Endothelial cell of umbilical vein (primary cell): ENCODE measurements at regions not wholly inside any gene's neighbourhood (a gene's known extent, or its start where the extent isn't known, plus 50 kb on each side); places are given as distances from the start of the nearest gene placed in this dataset.

Source experiments
- EZH2 ChIP-seq: IDR thresholded peaks from 2 replicates; pipeline ENCODE4 v1.6.1; 2012; ENCODE audit warnings: borderline replicate concordance, low read depth, mild to moderate bottlenecking, moderate library complexity, low read length, inconsistent platforms; ENCODE audit not compliant: severe bottlenecking
- JUN ChIP-seq: IDR thresholded peaks from 2 replicates; pipeline ENCODE4 v1.6.1; 2011; ENCODE audit warnings: borderline replicate concordance, low read depth; ENCODE audit not compliant: insufficient read length, insufficient read depth
- MYC ChIP-seq: IDR thresholded peaks from one replicate; pipeline ENCODE4 v1.6.1; 2011; ENCODE audit warnings: mild to moderate bottlenecking, low read depth, low read length
- POLR2A ChIP-seq: IDR thresholded peaks from 2 replicates; pipeline ENCODE4 v1.6.1; 2012; ENCODE audit warnings: low read depth, mild to moderate bottlenecking, control low read depth, low read length
- POLR2AphosphoS5 ChIP-seq: IDR thresholded peaks from 2 replicates; pipeline ENCODE4 v1.6.1; 2012; ENCODE audit warnings: low read depth, mild to moderate bottlenecking, control low read depth, low read length, moderate library complexity; ENCODE audit not compliant: insufficient read depth
- TF ChIP-seq, protein P1 (sequence below), 2 donors: IDR thresholded peaks; 1 replicate in 1 of 2; 2 replicates in 1 of 2; pipeline ENCODE4 v1.5.1; 2011; ENCODE audit warnings: low read length in 2 of 2, mild to moderate bottlenecking in 2 of 2, moderate library complexity in 2 of 2, control low read depth in 1 of 2, inconsistent platforms in 1 of 2, low read depth in 1 of 2; ENCODE audit not compliant: insufficient read depth in 1 of 2; ENCODE audit errors: extremely low read depth in 1 of 2
- TF ChIP-seq, protein P2 (sequence below): IDR thresholded peaks from 2 replicates; pipeline ENCODE4 v1.6.1; 2011; ENCODE audit not compliant: insufficient read depth, insufficient read length

DNA sequence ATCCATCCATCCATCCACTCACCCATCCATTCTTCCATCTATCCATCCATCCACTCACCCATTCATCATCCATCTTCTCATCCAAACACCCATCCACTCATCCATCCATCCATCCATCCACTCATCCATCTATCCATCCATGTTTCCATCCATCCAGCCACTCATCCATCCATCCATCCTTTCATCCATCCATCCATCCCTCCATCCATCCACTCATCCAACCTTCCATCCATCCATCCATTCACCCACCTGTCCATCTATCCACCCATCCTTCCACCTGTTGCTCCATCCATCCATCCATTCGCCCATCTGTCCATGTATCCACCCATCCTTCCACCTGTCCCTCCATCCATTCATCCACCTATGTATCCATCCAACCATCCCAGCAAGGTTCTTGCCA, 378.4 kb upstream of the PFKP start:
- TF ChIP-seq, protein P1, sequence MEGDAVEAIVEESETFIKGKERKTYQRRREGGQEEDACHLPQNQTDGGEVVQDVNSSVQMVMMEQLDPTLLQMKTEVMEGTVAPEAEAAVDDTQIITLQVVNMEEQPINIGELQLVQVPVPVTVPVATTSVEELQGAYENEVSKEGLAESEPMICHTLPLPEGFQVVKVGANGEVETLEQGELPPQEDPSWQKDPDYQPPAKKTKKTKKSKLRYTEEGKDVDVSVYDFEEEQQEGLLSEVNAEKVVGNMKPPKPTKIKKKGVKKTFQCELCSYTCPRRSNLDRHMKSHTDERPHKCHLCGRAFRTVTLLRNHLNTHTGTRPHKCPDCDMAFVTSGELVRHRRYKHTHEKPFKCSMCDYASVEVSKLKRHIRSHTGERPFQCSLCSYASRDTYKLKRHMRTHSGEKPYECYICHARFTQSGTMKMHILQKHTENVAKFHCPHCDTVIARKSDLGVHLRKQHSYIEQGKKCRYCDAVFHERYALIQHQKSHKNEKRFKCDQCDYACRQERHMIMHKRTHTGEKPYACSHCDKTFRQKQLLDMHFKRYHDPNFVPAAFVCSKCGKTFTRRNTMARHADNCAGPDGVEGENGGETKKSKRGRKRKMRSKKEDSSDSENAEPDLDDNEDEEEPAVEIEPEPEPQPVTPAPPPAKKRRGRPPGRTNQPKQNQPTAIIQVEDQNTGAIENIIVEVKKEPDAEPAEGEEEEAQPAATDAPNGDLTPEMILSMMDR (IDR thresholded peaks at IDR 0.05; ENCODE audit: extremely low read depth in 1 of 2, insufficient read depth in 1 of 2, low read depth in 1 of 2, low read length in 2 of 2): no peak
- no peak for TF ChIP-seq POLR2AphosphoS5
- TF ChIP-seq, protein P2, sequence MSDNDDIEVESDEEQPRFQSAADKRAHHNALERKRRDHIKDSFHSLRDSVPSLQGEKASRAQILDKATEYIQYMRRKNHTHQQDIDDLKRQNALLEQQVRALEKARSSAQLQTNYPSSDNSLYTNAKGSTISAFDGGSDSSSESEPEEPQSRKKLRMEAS: no peak
- TF ChIP-seq EZH2: no peak
- TF ChIP-seq POLR2A: no peak
- TF ChIP-seq JUN: no peak
- TF ChIP-seq MYC: no peak
